Right lobe of liver (tissue), 6 donors: ENCODE measurements at regions not wholly inside any gene's neighbourhood (a gene's known extent, or its start where the extent isn't known, plus 50 kb on each side); places are given as distances from the start of the nearest gene placed in this dataset.
"Not testable (repeated sequence)": the region's sequence is repeated elsewhere in the genome, so short reads cannot be mapped to it uniquely, and the experiment has no call there.

Experiments used
- ATAC-seq, 4 donors: fragments of 200-7000 bp; cut with Tn5 transposase; one replicate each; pipeline ENCODE4 v1.9.1; 2020; ENCODE audit warnings: mild to moderate bottlenecking in 4 of 4, moderate library complexity in 4 of 4
- DNase-seq, 3 donors: peaks; one replicate each; pipeline ENCODE4 v3.0.0-alpha.2; 2020
- H3K27ac ChIP-seq, 3 donors: fragments of 200-600 bp; one replicate each; pipeline ENCODE4 v1.8.0; 2022
- H3K27me3 ChIP-seq, 2 donors: fragments of 200-600 bp; one replicate each; pipeline ENCODE4 v1.8.0; 2022
- H3K36me3 ChIP-seq, 4 donors: fragments of 200-600 bp; sonication (generic) in 1 of 4; one replicate each; pipeline versions ENCODE4 v1.5.1 to v1.8.0; 2017 to 2022; ENCODE audit warnings: control low read depth in 1 of 4
- H3K4me1 ChIP-seq, 4 donors: fragments of 200-600 bp; sonication (generic) in 1 of 4; one replicate each; pipeline versions ENCODE4 v1.5.1 to v1.8.0; 2017 to 2022; ENCODE audit warnings: control low read depth in 1 of 4
- H3K4me3 ChIP-seq, 3 donors: fragments of 200-600 bp; one replicate each; pipeline ENCODE4 v1.8.0; 2022
- H3K9me3 ChIP-seq, 4 donors: fragments of 200-600 bp; sonication (generic) in 1 of 4; one replicate each; pipeline versions ENCODE4 v1.5.1 to v1.8.0; 2017 to 2022; ENCODE audit warnings: control low read depth in 1 of 4
- CTCF ChIP-seq, 4 donors: fragments of 200-600 bp in 3 of 4; fragments of 450-650 bp in 1 of 4; IDR thresholded peaks; one replicate each; pipeline versions ENCODE4 v1.5.1 to v1.8.0; 2016 to 2022; ENCODE audit warnings: antibody characterized with exemption in 4 of 4, mild to moderate bottlenecking in 2 of 4
- POLR2A ChIP-seq: fragments of 450-650 bp; IDR thresholded peaks from one replicate; pipeline ENCODE4 v1.6.1; 2017; ENCODE audit warnings: antibody characterized with exemption, mild to moderate bottlenecking
- WGBS: methylation state at CpG from one replicate; pipeline ENCODE4 v1.1.6; 2018; ENCODE audit warnings: low coverage, low lambda C conversion rate; ENCODE audit not compliant: insufficient coverage; ENCODE audit errors: missing lambda C conversion rate; 5-methylcytosine and 5-hydroxymethylcytosine counted together
- intact Hi-C, 2 donors: fragments of 100-400 bp; cut with DNase I; formaldehyde crosslinking; loops; one replicate each; pipeline versions ENCODE4 v1.11.2 to v1.14.1; 2022
- donor health status: DM: no; HTN: yes; CAD: no.
- donor health status: DM: no; HTN: no; CAD: no.
- donor health status: DM: no; HTN: no; CAD: no.
- donor health status: DM: no; HTN: yes; CAD: no.
- donor health status: DM: no; HTN: yes; CAD: no.

DNA sequence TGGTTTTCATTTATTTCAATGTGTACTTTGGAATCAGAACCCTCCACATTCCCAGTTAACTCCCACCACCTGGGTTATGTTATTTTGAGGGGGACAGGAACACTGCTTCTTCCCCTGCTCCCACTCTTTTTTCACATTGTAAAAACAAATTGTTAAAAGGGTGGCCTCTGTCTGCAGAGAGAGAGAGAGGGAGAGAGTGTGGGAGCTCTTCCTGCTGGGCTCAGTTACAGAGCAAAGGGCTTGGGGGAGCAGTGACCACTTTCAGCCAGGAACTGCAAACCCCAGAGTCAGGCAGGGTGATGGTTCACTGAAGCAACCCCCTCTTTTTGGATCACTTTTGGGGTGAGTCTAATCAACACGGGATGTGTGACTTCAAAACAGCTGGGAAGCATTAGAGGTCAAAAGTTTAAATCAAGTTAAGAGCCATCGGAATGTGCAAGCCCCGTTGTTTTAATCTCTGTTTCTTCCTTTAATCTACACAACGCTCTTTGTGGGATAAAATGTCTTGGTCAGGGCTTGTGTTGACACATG, 577.0 kb upstream of the CDH11 start:
- WGBS = 8% methylated on average over 4 of the region's 4 CpGs
- H3K36me3 ChIP-seq = no peaks in the 10 kb centered on the region
- H3K9me3 ChIP-seq = no peaks in the 10 kb centered on the region
- H3K4me3 ChIP-seq = no peak overlapping the region
- intact Hi-C loops = no loop called here
- no peak overlapping the region for H3K27ac ChIP-seq
- DNase-seq = no peak
- H3K4me1 ChIP-seq = no peaks in the 10 kb centered on the region
- no peak for TF ChIP-seq POLR2A
- no peak for TF ChIP-seq CTCF (IDR thresholded peaks at IDR 0.05)
- no peaks in the 10 kb centered on the region for H3K27me3 ChIP-seq
- no peak for ATAC-seq

DNA sequence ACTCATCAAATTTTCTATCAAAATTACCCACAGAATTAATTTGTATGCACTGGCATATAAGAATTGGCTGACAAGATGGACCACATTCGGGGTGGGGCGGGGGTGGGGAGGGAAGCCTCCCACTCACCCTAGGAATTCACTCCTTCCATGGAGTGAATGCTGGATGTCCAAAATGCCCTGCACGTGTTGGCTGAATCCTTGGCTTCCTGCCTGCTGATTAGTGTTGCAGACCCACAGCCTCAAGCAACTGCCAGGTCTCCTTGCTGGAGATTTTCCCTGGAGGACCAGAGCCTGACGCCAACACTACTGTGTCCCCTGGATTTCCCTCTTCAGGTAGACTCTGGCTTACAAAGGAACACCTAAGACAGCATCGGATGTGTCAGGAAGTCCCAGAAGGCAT, 575.7 kb upstream of the CDH11 start:
- no peak overlapping the region for H3K27ac ChIP-seq
- intact Hi-C loops = no loop called here
- no peaks in the 10 kb centered on the region for H3K4me1 ChIP-seq
- no peak for ATAC-seq
- no peaks in the 10 kb centered on the region for H3K9me3 ChIP-seq
- TF ChIP-seq CTCF (IDR thresholded peaks at IDR 0.05) (no peak), POLR2A (no peak)
- DNase-seq = no peak
- H3K27me3 ChIP-seq = no peaks in the 10 kb centered on the region
- WGBS = 32% methylated on average over 5 of the region's 5 CpGs
- H3K4me3 ChIP-seq = no peak overlapping the region
- H3K36me3 ChIP-seq = no peaks in the 10 kb centered on the region

GRCh38 chr16:65697065-65697464, 575.2 kb upstream of the CDH11 start:
- no peak for TF ChIP-seq POLR2A
- TF ChIP-seq CTCF (IDR thresholded peaks at IDR 0.05) = no peak
- intact Hi-C loops = no loop called here
- Histone ChIP-seq H3K27ac (no peak overlapping the region), H3K27me3 (no peaks in the 10 kb centered on the region), H3K4me3 (no peak overlapping the region), H3K4me1 (no peaks in the 10 kb centered on the region), H3K9me3 (no peaks in the 10 kb centered on the region), H3K36me3 (no peaks in the 10 kb centered on the region)
- DNase-seq (no peak), ATAC-seq (no peak)
- WGBS = 27% methylated on average over 1 of the region's 1 CpG

- DNase-seq, H3K4me1 ChIP-seq, H3K4me3 ChIP-seq, H3K27ac ChIP-seq, H3K27me3 ChIP-seq, H3K9me3 ChIP-seq, H3K36me3 ChIP-seq, intact Hi-C loops, ATAC-seq: not testable (repeated sequence)
- 78% methylated on average over 4 of the region's 4 CpGs for WGBS
These were observed 570.0 kb upstream of the CDH11 start for GRCh38 chr16:65691846-65692245.

GRCh38 chr16:65689726-65690125, 567.9 kb upstream of the CDH11 start:
- 72% methylated on average over 3 of the region's 8 CpGs for WGBS
- ATAC-seq (no peak), DNase-seq (no peak)
- no peaks in the 10 kb centered on the region for H3K9me3 ChIP-seq
- H3K4me3 ChIP-seq = no peak overlapping the region
- intact Hi-C loops = no loop called here
- H3K27me3 ChIP-seq = no peaks in the 10 kb centered on the region
- no peaks in the 10 kb centered on the region for H3K36me3 ChIP-seq
- H3K27ac ChIP-seq = no peak overlapping the region
- H3K4me1 ChIP-seq = no peaks in the 10 kb centered on the region
- no peak for TF ChIP-seq CTCF (IDR thresholded peaks at IDR 0.05)
- no peak for TF ChIP-seq POLR2A
